ENCODE measurements at regions not wholly inside any gene's neighbourhood (a gene's known extent, or its start where the extent isn't known, plus 50 kb on each side); places are given as distances from the start of the nearest gene placed in this dataset.

DNA sequence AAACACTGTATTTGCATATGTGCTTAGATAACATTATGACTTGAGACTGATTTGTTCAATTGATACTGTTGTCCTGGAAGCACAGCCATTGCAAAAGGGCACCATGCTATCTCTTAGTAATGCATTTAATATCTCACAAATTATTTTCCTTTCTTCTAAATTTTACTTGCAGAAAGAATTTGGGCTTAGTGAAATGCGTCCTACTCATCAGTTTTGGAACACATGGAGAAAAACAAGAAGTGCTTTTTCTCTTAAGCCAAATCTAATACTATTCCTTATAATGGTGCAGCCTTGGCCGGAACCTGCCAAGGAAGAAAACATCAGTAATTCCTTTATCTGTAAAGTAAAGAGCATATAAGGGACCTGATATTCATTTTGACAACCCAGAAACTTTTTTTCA lies 172.2 kb upstream of the ZNF608 start:
- no peak overlapping the region for H3K4me3 ChIP-seq (ENCODE audit: low read depth, low read length)
- no peak for DNase-seq (ENCODE audit: low read depth)

GRCh38 chr5:124919076-124919475 lies 172.6 kb upstream of the ZNF608 start:
- H3K4me3 ChIP-seq (ENCODE audit: low read depth, low read length): no peak overlapping the region
- DNase-seq (ENCODE audit: low read depth): no peak

DNA sequence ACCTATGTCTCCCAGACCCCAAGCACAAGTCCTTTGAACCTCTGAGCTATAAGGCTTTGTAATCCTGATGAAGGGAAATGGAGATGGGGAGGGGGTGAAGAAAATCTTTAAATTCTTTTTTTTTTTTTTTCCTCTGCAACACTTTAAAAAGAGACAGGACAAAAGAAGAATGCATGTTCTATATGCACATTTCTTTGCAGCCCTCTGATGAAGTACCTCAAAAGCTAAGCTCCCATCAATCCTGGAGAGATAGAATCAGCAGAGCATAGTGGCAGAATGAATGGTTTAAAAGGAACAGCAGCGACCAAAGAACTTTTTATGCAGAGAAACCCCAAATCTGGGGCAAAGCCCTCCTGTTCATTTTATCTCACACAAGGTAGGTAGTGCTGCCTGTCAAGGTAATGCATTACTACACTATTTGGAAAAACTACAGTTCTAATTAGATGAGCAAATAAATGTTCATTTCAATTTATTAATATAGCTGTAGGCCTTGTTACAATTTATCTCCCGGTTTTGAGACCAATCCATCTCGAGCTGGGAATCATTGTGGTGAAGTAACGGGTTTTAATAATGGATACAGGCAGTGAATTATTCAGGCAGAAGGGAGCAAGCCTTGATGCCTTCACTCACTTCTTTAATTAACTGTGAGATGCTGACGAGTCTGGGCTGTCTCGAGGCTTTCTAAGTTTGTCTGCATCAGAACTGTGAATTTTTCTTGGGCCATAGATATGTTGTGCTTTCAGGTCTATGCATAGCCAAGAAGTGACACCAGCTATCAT lies 173.5 kb upstream of the ZNF608 start:
- H3K4me3 ChIP-seq (ENCODE audit: low read depth, low read length): no peak overlapping the region
- DNase-seq (ENCODE audit: low read depth): no peak

DNA sequence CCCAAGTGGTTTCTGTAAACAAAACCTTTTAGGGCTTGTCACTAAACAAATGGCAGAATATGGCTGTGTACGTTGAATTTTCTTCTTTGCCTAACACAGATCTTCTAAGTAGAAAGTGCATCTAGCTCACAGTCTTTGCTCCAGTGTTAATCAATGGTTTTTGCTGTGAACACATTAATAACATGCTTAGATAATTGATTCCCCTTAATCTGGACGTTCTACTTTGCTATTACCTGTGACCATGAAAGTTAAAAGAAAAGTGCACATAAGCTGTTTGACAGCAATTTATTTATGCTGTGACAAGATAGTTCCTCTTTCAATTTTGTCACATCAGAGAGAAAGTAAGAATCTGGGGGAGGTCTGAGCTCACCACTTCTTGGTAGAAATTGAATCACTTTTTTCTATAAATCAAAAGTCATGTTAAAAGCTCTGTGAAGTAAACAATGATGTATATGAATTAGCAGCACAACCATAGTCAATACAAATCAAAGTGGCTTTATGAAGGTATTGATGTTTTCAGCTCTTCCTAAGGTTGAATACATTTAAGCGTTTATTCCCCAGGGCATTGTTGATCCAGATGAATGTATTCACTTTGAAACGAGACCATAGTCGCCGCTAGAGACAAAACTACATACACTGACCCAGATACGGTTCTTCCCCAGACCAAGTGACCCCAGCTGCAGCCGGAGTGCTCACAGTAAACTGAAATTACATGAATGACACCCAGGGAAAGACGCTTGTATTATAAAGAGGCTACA lies 174.6 kb upstream of the ZNF608 start:
- no peak for DNase-seq (ENCODE audit: low read depth)
- no peak overlapping the region for H3K4me3 ChIP-seq (ENCODE audit: low read depth, low read length)

DNA sequence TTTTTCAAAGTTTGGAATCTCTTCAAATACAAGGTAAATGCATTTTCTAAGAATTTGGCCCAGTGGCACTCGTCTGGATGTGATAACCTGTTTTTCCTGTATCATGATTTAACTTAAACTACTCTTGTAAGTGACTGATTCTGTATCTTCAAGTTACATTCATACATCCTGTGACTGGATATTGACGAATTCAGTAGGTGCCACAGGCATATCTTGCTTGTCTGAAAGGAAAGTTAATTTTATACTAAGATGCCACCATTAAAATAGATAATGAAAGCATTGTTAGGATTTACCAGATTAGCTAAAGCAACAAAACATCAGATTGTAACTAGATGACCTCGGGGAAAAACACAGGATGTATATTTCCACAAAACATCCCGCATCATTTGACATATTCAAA lies 175.3 kb upstream of the ZNF608 start:
- no peak for DNase-seq (ENCODE audit: low read depth)
- H3K4me3 ChIP-seq (ENCODE audit: low read depth, low read length): no peak overlapping the region

GRCh38 chr5:124922255-124922975 lies 176.0 kb upstream of the ZNF608 start:
- no peak for DNase-seq (ENCODE audit: low read depth)
- H3K4me3 ChIP-seq (ENCODE audit: low read depth, low read length): no peak overlapping the region

- DNase-seq (ENCODE audit: low read depth): no peak
These were observed 176.7 kb upstream of the ZNF608 start for GRCh38 chr5:124923131-124923530.

GRCh38 chr5:124924729-124925128 lies 178.3 kb upstream of the ZNF608 start:
- no peak for DNase-seq (ENCODE audit: low read depth)
- no peak overlapping the region for H3K4me3 ChIP-seq (ENCODE audit: low read depth, low read length)

More at GRCh38 chr5:124923131-124923530, 176.7 kb upstream of the ZNF608 start:
- H3K4me3 ChIP-seq (ENCODE audit: low read depth, low read length): no peak overlapping the region

DNA sequence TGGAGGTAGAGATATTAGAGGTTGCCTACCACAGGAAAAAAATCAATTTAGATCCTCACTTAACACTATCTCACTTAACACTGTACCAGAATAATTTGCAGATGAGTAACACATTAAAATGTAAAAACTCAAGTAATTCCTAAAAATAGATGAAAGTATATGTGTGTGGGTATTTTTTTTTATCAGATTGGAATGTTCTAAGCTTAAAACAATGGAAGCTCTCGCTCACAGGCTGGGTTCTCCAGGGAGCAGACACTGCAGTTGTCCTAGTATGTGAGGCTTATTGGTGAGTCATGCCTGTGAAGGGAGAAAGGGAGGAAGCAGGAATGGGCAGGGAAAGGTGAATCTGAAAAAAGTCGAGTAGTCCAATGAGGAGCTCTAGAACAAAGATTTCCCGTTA lies 181.3 kb upstream of the ZNF608 start:
- H3K4me3 ChIP-seq (ENCODE audit: low read depth, low read length): no peak overlapping the region
- DNase-seq (ENCODE audit: low read depth): no peak

DNA sequence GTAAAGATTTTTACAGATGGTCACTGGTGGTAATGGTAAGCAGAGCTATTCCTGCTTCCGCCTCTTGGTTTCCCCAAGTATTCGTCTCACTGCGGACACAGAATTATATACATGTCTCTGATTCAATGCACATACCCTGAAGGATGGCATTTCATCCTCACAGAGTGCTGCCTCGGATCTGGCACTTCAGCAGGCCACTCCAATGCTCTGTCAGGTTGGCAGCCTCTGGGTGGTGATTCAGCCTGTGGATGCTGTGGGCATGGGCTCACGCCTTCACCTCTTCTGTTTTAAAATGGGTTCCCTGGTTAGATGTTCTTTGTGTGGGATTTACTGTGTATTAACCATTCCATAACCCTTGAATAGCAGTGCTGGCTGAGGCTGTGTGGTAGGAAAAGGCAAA lies 182.6 kb upstream of the ZNF608 start:
- DNase-seq (ENCODE audit: low read depth): no peak
- no peak overlapping the region for H3K4me3 ChIP-seq (ENCODE audit: low read depth, low read length)

- no peak for DNase-seq (ENCODE audit: low read depth)
- H3K4me3 ChIP-seq (ENCODE audit: low read depth, low read length): no peak overlapping the region
These were observed 186.6 kb upstream of the ZNF608 start for GRCh38 chr5:124932791-124933600.

DNA sequence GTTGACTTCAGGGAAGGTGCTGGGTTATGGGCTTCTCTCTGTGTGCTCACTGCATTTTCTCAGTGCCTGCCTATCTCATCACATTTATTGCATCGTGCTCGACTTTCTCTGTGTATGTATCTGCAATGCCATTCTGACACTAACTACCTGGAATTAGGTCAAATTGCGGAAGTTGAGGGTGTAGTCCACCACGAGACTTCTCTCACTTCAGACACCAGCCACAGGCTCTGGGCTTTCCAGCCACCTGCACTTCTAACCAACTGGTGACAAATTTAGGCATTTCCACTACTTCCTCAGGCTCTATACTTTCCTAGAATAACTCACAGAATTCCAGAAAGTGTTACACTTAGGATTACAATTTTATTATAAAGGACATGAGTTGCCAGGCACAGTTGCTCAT lies 188.6 kb upstream of the ZNF608 start:
- no peak for DNase-seq (ENCODE audit: low read depth)
- no peak overlapping the region for H3K4me3 ChIP-seq (ENCODE audit: low read depth, low read length)

DNA sequence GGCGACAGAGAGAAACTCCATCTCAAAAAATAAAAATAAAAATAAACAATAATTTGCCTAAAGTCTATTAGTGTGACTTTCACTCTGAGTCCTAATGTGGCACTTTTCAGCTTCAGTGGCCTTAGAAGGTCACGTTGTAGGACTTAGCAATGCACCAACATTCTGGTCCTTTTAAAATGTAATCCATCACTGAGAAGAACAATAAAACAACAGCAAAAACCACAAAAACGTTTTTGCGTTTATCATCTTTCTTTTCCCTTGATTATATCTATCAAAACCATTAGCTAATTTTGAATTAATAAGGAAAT lies 190.1 kb upstream of the ZNF608 start:
- DNase-seq (ENCODE audit: low read depth): no peak
- H3K4me3 ChIP-seq (ENCODE audit: low read depth, low read length): no peak overlapping the region

DNA sequence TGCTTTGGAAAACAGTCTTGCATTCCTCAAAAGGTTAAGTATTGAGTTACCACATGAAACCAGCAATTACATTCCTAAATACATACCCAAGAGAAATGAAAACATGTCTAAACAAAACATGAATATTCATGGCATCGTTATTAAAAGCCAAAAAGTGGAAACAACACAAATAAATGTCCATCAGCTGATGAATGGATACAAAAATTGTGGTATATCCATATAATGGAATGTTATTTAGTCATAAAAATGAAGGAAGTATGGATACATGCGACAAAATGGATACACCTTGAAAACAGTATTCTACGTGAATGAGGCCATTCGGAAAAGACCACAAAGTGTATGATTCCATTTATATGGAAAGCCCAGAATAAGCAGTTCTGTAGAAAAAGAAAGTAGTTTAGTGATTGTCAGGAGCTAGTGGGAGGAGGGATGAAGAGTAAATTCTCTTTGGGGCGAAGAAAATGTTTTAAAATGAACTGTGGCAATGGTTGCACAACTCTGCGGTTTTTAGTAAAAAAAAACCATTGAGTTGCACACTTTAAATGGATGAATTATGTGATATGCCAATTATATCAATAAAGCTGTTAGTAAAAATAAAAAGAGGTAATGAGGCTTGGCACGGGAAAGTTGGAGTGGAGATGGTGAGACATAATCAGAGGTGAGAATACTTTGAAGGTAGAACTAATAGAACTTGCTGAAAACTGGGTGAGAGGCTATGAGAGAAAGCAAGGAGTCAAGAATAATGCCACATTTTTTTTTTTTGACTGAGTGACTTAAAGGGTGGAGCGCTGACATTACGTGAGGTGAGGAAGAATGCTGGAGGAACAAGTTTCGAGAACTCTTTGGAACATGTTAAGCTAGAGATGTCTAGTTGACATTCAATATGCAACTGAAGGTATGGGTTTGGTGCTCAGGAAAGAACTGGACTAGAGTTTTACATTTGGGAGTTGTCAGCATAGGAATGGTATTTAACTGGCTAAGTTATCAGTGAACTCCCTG lies 194.9 kb upstream of the ZNF608 start:
- no peak overlapping the region for H3K4me3 ChIP-seq (ENCODE audit: low read depth, low read length)
- DNase-seq (ENCODE audit: low read depth): no peak

GRCh38 chr5:124948062-124948753 lies 201.8 kb upstream of the ZNF608 start:
- no peak for DNase-seq (ENCODE audit: low read depth)
- H3K4me3 ChIP-seq (ENCODE audit: low read depth, low read length): no peak overlapping the region

- no peak overlapping the region for H3K4me3 ChIP-seq (ENCODE audit: low read depth, low read length)
- no peak for DNase-seq (ENCODE audit: low read depth)
These were observed 202.4 kb upstream of the ZNF608 start for GRCh38 chr5:124948754-124949275.

GRCh38 chr5:124949862-124950261 lies 203.4 kb upstream of the ZNF608 start:
- no peak overlapping the region for H3K4me3 ChIP-seq (ENCODE audit: low read depth, low read length)

DNA sequence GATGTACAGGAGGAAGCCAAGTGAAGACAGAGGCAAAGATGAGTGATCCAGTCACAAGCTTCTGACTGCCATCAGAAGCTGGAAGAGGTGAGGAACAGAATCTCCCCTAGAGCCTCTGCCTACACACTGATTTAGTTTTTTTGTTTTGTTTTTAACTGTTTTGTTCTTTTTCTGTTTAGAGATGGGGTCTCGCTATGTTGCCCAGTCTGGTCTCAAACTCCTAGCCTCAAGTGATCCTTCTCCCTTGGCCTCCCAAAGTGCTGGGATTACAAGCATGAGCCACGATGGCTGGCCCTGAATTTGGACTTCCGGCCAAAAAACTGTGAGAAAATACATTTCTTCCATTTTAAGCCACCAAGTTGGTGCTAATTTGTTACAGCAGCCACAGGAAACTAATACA lies 204.7 kb upstream of the ZNF608 start:
- DNase-seq (ENCODE audit: low read depth): no peak

More at GRCh38 chr5:124949862-124950261, 203.4 kb upstream of the ZNF608 start:
- no peak for DNase-seq (ENCODE audit: low read depth)

More for the DNA sequence above, 204.7 kb upstream of the ZNF608 start:
- H3K4me3 ChIP-seq (ENCODE audit: low read depth, low read length): no peak overlapping the region

Measured in skeletal muscle cell (primary cell).